T-helper 1 cell treated with Interleukin-12 subunit alpha and Interleukin-12 subunit beta and Interleukin-4 antibody, amounts not matched to agents 30 μg/mL and 1 μg/mL, for 36 hours (primary cell): ENCODE measurements at regions not wholly inside any gene's neighbourhood (a gene's known extent, or its start where the extent isn't known, plus 50 kb on each side); places are given as distances from the start of the nearest gene placed in this dataset.

Experiments used
- H3K27ac Mint-ChIP-seq: one replicate; pipeline ENCODE4 v1.8.0; 2021; ENCODE audit warnings: mild to moderate bottlenecking, mixed read lengths
- H3K27me3 Mint-ChIP-seq: one replicate; pipeline ENCODE4 v1.8.0; 2021; ENCODE audit warnings: low read depth, mixed read lengths
- H3K36me3 Mint-ChIP-seq: one replicate; pipeline ENCODE4 v1.8.0; 2021; ENCODE audit warnings: low read depth, mixed read lengths
- H3K4me1 Mint-ChIP-seq: one replicate; pipeline ENCODE4 v1.8.0; 2021; ENCODE audit warnings: low read depth, mixed read lengths
- H3K4me3 Mint-ChIP-seq: one replicate; pipeline ENCODE4 v1.8.0; 2021; ENCODE audit warnings: mild to moderate bottlenecking, moderate library complexity, mixed read lengths
- H3K9me3 Mint-ChIP-seq: one replicate; pipeline ENCODE4 v1.8.0; 2021; ENCODE audit warnings: mixed read lengths

DNA sequence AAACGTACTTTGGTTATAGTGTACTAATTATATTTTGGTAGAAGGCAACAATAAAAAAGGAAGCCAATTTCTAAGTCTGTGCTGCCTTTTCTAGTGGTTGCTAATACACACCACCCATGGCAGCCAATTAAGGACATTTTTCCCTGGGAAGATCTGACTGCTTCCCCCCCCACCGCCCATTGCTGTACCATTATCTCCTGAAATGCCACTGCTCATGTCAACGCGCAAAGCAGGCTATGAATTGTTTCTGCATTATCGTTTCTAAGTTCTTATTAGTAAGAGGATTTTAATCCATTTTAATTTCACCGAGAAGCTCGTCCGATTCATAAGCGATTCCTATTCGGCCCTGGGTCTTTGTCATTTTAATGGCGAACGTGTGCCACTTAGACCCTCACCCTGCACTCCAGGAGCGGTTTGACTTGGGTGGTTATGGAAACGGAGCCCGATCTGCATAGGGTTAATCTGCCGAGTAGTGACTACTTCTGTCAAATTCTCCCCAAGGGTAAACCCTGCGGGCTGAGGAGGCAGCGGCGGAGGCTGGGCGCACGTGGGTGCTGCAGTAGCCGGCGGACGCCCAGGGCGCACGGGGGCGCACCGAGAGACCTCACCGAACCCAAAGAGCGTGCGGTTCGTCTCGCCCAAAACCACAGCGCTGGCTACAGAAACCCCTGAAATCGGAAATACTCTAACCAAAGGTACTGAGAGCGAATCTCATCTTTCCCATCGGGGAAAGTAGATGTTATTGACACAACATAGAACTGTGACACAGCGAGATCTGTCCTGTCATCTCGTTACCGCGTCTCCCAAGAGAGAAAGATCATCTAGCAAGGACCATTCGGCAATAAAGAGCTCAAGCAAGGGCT, 55.8 kb upstream of the SHC3 start:
- Mint-ChIP-seq H3K36me3 (no peaks in the 10 kb centered on the region), H3K9me3 (no peaks in the 10 kb centered on the region), H3K27me3 (peaks cover 61% of the 10 kb centered on the region), H3K4me3 (no peak overlapping the region), H3K27ac (no peak overlapping the region), H3K4me1 (peaks cover 4% of the 10 kb centered on the region)

DNA sequence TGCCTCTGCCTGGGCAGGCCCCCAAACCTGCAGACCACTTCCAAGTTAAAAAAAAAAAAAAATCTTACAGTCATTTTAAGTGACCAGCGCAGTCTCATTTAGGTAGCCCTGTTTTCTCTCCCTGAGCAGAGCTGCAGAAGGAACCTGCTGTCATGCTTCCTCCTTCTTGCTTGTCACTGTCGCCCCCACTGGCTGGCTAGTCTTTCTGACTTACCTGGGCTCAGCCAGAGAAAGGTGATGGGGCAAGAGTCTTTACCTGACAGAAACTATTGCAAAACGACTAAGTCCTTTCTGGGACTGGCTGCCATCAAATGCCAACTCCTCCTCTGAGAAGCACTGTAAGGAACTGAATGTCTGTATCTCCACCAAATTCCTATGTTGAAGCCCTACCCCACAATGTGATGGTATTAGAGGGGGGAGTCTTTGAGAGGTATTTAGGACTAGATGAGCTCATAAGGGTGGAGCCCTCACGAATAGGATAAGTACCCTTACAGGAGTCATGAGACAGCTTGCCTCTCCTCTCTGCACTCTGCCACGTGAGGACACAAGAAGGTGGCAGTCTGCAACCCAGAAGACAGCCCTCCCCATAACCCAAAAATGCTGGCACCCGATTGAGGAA, 58.4 kb upstream of the SHC3 start:
- Mint-ChIP-seq H3K4me1 (peaks cover 4% of the 10 kb centered on the region), H3K36me3 (no peaks in the 10 kb centered on the region), H3K4me3 (no peak overlapping the region), H3K9me3 (no peaks in the 10 kb centered on the region), H3K27me3 (peaks cover 69% of the 10 kb centered on the region), H3K27ac (no peak overlapping the region)

DNA sequence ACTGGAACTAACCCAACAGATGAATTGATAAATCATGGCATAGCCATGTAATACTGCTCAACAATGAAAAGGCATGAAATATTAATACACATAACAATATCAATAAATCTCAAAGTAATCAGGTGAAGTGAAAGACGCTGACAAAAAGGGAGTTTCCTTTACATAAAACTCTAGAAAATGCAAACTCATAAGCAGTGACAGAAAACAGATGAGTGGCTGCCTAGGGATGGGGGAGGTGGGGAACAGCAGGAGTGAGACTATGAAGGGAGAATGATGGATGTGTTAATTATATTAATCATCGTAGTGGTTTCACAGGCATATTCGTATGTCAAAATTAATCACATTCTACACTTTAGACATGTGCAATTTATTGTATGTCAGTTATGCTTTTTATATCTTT, 59.8 kb upstream of the SHC3 start:
- H3K4me1 Mint-ChIP-seq, result peaks cover 4% of the 10 kb centered on the region
- H3K9me3 Mint-ChIP-seq, result no peaks in the 10 kb centered on the region
- H3K27me3 Mint-ChIP-seq, result peaks cover 57% of the 10 kb centered on the region
- no peak overlapping the region for H3K27ac Mint-ChIP-seq
- no peaks in the 10 kb centered on the region for H3K36me3 Mint-ChIP-seq
- H3K4me3 Mint-ChIP-seq, result no peak overlapping the region

DNA sequence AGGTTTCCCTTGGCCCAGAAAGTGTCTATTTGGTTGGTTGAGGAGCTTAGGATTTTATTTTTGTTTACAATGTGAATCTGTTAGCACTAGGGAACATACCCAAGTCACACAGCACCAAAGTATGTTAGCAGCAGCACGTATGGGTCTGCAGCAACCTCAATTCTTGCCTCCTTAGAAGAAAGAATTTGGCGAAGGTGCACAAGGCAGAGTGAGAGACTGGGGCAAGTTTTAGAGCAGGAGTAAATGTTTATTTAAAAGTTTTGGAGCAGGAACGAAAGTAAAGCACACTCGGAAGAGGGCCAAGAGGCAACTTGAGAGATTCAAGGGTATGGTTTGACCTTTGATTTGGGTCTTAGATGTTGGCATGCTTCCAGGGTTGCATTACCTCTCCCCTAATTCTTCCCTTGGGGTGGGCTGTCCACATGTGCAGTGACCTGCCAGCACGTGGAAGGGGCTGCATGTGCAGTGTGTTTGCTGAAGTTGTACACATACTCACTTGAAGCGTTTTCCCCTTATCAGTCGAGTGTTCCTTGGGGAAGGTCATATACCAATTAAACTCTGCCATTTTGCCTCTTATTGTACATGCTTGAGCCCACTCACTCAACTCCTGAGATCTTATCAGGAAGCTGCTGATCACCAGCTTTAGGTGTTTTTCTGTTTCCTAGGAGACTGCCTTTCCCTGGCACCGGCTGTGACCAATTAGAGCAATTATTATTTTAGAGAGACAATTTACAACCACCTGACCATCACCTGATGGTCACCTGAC, 64.9 kb upstream of the SHC3 start:
- no peak overlapping the region for H3K4me3 Mint-ChIP-seq
- H3K4me1 Mint-ChIP-seq, result no peaks in the 10 kb centered on the region
- peaks cover 34% of the 10 kb centered on the region for H3K27me3 Mint-ChIP-seq
- H3K9me3 Mint-ChIP-seq, result no peaks in the 10 kb centered on the region
- H3K36me3 Mint-ChIP-seq, result no peaks in the 10 kb centered on the region
- H3K27ac Mint-ChIP-seq, result no peak overlapping the region

DNA sequence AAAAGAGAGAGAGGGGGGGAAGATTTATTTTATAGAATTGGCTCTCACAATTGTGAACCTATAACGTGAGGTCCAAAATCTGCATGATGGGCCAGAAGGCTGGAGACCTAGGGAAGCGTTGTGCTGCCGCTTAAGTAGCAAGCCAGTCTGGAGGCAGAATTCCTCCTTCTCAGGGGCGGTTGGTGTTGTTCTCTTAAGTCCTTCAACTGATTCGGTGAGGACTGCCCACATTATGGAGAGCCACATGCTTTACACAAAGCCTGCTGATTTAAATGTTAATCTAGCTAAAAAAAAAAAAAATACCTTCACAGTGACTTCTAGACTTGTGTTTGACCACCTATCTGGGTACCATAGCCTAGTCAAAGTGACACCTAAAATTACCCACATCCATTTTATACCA, 64.2 kb upstream of the CKS2 start:
- Mint-ChIP-seq H3K27me3 (peaks cover 11% of the 10 kb centered on the region), H3K4me1 (no peaks in the 10 kb centered on the region), H3K4me3 (no peak overlapping the region), H3K36me3 (no peaks in the 10 kb centered on the region), H3K27ac (no peak overlapping the region), H3K9me3 (no peaks in the 10 kb centered on the region)

DNA sequence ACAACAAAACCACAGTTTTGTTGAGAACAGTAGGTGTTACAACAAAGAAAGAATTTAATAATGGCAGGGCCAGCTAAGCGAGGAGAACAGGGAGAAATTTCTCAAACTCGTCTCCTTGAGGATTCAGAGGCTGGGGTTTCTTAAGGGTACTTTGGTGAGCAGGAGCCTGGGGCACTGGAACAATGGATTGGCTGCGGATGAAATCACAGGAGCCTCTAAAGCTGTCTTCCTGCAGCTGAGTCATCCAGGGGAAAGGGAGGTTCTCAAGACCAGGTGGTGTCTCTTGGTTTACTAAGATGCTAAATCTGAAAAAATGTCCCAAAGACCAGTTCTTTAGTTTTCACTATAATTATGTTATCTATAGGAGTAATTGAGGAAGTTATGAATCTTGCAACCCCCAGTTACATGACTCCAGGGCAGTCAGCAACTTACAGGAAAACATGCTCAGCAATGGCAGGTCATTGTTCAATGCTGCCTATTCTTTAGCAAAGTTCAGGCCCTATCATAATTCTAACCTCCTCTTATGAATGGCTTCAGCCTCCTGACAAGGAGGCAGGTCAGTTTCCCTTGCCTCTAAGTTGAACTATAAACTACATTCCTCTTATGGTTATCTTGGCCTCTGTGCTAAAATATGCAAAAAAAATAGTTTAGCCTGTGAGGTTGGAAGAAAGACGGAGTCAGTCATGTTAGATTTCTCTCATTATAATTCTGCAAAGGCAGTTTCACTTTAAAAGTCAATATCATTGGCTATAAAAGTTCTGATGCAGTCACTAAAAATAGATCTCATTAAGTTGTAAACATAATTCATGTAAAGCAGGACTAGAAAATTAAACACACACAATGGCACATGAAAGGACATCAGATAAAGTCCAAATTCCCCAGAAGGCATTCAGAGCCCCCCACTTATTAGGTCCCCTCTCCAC, 63.3 kb upstream of the CKS2 start:
- Mint-ChIP-seq H3K27ac (no peak overlapping the region), H3K36me3 (no peaks in the 10 kb centered on the region), H3K4me1 (no peaks in the 10 kb centered on the region), H3K4me3 (no peak overlapping the region), H3K27me3 (peaks cover 11% of the 10 kb centered on the region), H3K9me3 (no peaks in the 10 kb centered on the region)

DNA sequence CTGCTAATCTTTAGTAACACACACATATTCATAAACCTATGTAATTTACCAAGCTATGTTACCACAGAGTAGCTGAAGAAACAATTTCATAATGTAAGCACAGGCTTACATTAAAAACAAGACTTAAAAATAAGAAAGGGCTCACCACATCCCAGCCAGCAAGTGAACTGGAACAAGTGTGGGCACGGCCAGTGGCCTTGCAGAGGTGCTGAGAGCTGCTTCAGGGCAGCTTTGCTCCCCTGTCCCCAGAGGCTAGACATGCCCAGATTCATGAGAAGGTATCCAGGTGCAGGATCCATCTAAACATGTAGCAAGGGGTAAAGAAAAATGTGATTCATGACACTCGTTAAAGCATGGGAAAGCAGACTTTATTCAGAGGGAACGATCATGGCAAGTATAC, 62.0 kb upstream of the CKS2 start:
- H3K4me3 Mint-ChIP-seq, result no peak overlapping the region

DNA sequence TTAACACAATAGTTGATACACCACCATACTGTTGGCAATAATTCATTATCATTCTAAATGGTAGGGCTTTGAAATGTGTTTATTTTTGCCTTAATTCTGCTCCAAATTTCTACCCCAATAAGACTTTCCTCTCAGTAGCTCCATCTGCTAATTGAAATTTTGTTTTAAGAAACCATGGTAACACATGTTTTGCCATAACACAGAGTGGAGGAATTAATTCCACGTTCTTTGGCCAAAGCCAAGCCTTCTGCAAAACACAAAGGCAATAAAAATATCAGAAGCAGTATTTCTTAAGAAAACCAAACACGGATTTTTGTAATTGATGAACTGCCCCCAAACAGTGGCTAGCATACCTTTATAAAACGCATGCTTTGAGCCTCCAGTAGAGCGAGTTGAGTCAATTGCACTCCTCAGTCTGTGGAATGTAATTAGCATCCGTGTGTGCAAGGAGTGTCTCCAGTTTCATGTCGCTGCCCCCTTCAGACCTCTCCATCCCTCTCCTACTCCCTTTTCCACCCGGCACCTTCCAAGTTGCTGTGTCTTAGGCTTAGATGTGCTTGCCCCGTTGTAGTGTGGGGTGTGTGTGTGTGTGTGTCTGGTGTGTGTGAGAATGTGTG, 58.2 kb upstream of the CKS2 start:
- Mint-ChIP-seq H3K4me3 (no peak overlapping the region), H3K27me3 (peaks cover 7% of the 10 kb centered on the region), H3K36me3 (no peaks in the 10 kb centered on the region), H3K4me1 (no peaks in the 10 kb centered on the region), H3K9me3 (no peaks in the 10 kb centered on the region), H3K27ac (no peak overlapping the region)

More for the DNA sequence above, 62.0 kb upstream of the CKS2 start:
- no peaks in the 10 kb centered on the region for H3K9me3 Mint-ChIP-seq
- H3K27ac Mint-ChIP-seq, result no peak overlapping the region
- H3K4me1 Mint-ChIP-seq, result no peaks in the 10 kb centered on the region
- no peaks in the 10 kb centered on the region for H3K36me3 Mint-ChIP-seq
- peaks cover 11% of the 10 kb centered on the region for H3K27me3 Mint-ChIP-seq

DNA sequence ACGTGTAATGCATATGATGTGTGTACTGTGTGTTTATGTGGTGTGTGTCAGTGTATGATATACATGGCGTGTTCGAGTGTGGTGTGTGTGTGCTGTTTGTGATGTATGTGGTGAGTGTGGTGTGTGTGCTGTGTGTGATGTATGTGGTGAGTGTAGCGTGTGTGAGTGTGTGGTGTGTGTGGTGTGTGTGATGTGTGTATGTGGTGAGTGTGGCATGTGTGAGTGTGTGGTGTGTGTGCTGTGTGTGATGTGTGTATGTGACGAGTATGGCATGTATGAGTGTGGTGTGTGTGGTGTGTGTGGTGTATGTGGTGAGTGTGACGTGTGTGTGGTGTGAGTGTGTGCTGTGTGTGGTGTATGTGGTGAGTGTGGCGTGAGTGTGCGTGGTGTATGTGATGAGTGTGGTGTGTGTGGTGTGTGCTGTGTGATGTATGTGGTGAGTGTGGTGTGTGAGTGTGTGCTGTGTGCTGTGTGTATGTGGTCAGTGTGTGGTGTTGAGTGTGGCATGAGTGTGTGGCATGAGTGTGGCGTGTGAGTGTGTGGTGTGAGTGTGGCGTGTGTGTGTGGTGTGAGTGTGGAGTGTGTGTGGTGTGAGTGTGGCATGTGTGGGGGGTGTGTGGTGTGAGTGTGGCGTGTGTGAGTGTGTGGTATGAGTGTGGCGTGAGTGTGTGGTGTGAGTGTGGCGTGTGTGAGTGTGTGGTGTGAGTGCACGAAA, 56.8 kb upstream of the CKS2 start:
- Mint-ChIP-seq H3K4me1 (no peaks in the 10 kb centered on the region), H3K4me3 (no peak overlapping the region), H3K9me3 (no peaks in the 10 kb centered on the region), H3K27ac (no peak overlapping the region), H3K27me3 (peaks cover 3% of the 10 kb centered on the region), H3K36me3 (no peaks in the 10 kb centered on the region)

DNA sequence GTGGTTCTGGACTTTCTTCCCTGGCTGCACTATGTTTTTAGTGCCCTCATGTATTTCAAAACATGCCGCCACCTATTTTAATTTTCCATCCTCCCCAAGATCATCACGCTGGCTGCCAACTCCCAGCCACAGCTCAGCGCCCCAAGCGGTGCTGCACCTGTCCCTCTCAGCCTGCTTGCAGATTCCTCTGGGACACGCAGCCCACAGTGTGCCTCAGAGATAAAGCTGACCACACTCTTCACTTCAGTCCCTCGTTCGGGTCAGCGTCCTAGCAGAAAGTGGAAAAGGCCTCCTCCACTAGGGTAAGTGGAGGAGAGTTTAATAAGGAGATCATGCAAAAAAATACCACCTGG, 56.2 kb upstream of the CKS2 start:
- H3K27ac Mint-ChIP-seq, result no peak overlapping the region
- no peaks in the 10 kb centered on the region for H3K4me1 Mint-ChIP-seq
- H3K4me3 Mint-ChIP-seq, result no peak overlapping the region
- H3K27me3 Mint-ChIP-seq, result peaks cover 3% of the 10 kb centered on the region
- H3K9me3 Mint-ChIP-seq, result no peaks in the 10 kb centered on the region
- H3K36me3 Mint-ChIP-seq, result no peaks in the 10 kb centered on the region

DNA sequence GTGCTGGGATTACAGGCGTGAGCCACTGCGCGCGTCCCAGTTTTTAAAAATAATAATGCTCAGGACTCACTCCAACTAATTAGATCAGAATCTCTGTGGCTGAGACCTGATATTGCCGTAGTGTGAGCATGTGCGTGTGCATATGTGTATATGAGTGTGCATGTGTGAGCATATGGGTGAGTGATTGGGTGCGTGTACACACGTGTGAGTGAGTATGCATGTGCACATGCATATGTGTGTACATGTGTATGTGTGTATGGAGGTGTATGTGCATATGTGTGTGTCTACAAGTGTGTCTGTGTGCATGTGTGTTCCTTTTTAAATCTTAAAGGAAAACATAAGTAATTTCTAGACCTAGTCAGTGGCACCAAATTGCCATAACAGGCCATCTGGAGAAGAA, 54.8 kb upstream of the CKS2 start:
- Mint-ChIP-seq H3K27ac (no peak overlapping the region), H3K9me3 (no peaks in the 10 kb centered on the region), H3K36me3 (no peaks in the 10 kb centered on the region), H3K4me1 (no peaks in the 10 kb centered on the region), H3K4me3 (no peak overlapping the region), H3K27me3 (peaks cover 3% of the 10 kb centered on the region)

DNA sequence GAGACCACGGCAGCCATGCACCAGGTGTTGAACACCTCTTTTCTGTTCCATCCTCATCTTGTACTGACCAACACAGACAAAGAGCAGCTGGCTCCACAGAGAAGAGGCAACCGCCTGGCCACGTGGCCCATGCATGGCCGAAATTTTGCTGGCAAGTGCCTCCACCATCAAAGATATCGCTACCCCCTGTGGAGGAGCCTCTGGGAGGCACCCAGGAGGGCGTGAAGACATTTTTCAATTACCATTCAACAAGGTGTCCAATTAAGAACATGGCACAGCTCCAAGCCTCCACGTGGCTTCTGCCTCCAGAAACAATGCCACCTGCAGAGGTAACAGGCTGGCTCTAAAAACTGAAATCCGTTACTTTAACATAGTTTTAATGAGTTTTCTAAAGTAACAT, 54.4 kb upstream of the CKS2 start:
- peaks cover 3% of the 10 kb centered on the region for H3K27me3 Mint-ChIP-seq
- no peak overlapping the region for H3K27ac Mint-ChIP-seq
- no peaks in the 10 kb centered on the region for H3K36me3 Mint-ChIP-seq
- no peaks in the 10 kb centered on the region for H3K4me1 Mint-ChIP-seq
- H3K9me3 Mint-ChIP-seq, result no peaks in the 10 kb centered on the region
- no peak overlapping the region for H3K4me3 Mint-ChIP-seq

DNA sequence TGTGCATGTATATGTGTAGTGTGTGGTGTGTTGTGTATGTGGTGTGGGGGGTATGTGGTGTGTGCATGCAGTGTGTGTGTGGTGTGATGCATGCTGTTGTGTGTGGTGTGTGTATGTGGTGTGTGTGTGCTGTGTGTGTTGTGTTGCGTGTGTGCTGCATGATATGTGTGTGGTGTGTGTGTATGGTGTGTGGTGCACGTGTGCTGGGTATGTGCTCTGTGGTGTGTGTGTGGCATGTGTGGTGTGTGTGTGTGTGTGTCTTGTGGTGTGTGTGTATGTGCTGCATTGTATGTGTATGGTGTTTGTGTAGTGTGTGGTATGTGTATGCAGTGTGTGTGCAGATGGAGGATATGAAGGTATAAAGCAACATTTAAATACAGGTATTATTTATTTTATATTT, 50.5 kb upstream of the CKS2 start:
- Mint-ChIP-seq H3K36me3 (no peaks in the 10 kb centered on the region), H3K4me1 (no peaks in the 10 kb centered on the region), H3K27ac (no peak overlapping the region), H3K27me3 (peaks cover 15% of the 10 kb centered on the region), H3K4me3 (no peak overlapping the region), H3K9me3 (no peaks in the 10 kb centered on the region)
